CD4-positive, alpha-beta T cell treated with Interleukin-4 for 1 hour (primary cell): ENCODE measurements at regions not wholly inside any gene's neighbourhood (a gene's known extent, or its start where the extent isn't known, plus 50 kb on each side); places are given as distances from the start of the nearest gene placed in this dataset.

Experiments
- DNase-seq, 2 donors: peaks; one replicate each; pipeline ENCODE4 v3.0.0-alpha.2; 2020 to 2022

GRCh38 chr7:51732116-51732515 lies 415.5 kb upstream of the COBL start:
- DNase-seq: no peak

GRCh38 chr7:51731075-51731474 lies 414.5 kb upstream of the COBL start:
- DNase-seq: no peak

GRCh38 chr7:51727441-51727840 lies 410.8 kb upstream of the COBL start:
- DNase-seq: no peak

- DNase-seq: no peak
These were observed 390.2 kb upstream of the COBL start for GRCh38 chr7:51706851-51707250.

GRCh38 chr7:51705701-51706100 lies 389.1 kb upstream of the COBL start:
- DNase-seq: no peak

GRCh38 chr7:51702673-51703072 lies 386.1 kb upstream of the COBL start:
- no peak for DNase-seq

GRCh38 chr7:51701935-51702334 lies 385.3 kb upstream of the COBL start:
- DNase-seq: no peak

GRCh38 chr7:51700593-51701215 lies 384.1 kb upstream of the COBL start:
- no peak for DNase-seq

- no peak for DNase-seq
These were observed 376.6 kb upstream of the COBL start for GRCh38 chr7:51693258-51693657.

- DNase-seq: no peak
These were observed 372.9 kb upstream of the COBL start for GRCh38 chr7:51689547-51689946.

GRCh38 chr7:51685794-51686193 lies 369.2 kb upstream of the COBL start:
- no peak for DNase-seq

GRCh38 chr7:51680594-51681399 lies 364.2 kb upstream of the COBL start:
- DNase-seq: no peak

GRCh38 chr7:51679358-51679757 lies 362.7 kb upstream of the COBL start:
- no peak for DNase-seq

GRCh38 chr7:51666751-51667150 lies 350.1 kb upstream of the COBL start:
- no peak for DNase-seq

- DNase-seq: no peak
These were observed 349.7 kb upstream of the COBL start for GRCh38 chr7:51666266-51666665.

- DNase-seq: no peak
These were observed 348.6 kb upstream of the COBL start for GRCh38 chr7:51665045-51665780.

- DNase-seq: no peak
These were observed 343.9 kb upstream of the COBL start for GRCh38 chr7:51660516-51660915.

- DNase-seq: no peak
These were observed 342.1 kb upstream of the COBL start for GRCh38 chr7:51658684-51659083.

GRCh38 chr7:51647931-51648351 lies 331.3 kb upstream of the COBL start:
- DNase-seq: no peak

GRCh38 chr7:51647486-51647885 lies 330.9 kb upstream of the COBL start:
- no peak for DNase-seq

- no peak for DNase-seq
These were observed 329.2 kb upstream of the COBL start for GRCh38 chr7:51645702-51646298.

GRCh38 chr7:51645255-51645654 lies 328.6 kb upstream of the COBL start:
- no peak for DNase-seq

GRCh38 chr7:51644216-51644615 lies 327.6 kb upstream of the COBL start:
- DNase-seq: no peak

- DNase-seq: no peak
These were observed 324.2 kb upstream of the COBL start for GRCh38 chr7:51640841-51641240.
